GM20000 (cell line): ENCODE measurements at regions not wholly inside any gene's neighbourhood (a gene's known extent, or its start where the extent isn't known, plus 50 kb on each side); places are given as distances from the start of the nearest gene placed in this dataset.

Experiments used
- DNase-seq: peaks from one replicate; pipeline ENCODE4 v3.0.0; 2012; ENCODE audit warnings: low spot score
- TF ChIP-seq, protein P1 (sequence below): IDR thresholded peaks from 2 replicates; pipeline ENCODE4 v1.5.1; 2012; ENCODE audit warnings: mild to moderate bottlenecking, control low read depth; ENCODE audit errors: extremely low read depth, missing control alignments

DNA sequence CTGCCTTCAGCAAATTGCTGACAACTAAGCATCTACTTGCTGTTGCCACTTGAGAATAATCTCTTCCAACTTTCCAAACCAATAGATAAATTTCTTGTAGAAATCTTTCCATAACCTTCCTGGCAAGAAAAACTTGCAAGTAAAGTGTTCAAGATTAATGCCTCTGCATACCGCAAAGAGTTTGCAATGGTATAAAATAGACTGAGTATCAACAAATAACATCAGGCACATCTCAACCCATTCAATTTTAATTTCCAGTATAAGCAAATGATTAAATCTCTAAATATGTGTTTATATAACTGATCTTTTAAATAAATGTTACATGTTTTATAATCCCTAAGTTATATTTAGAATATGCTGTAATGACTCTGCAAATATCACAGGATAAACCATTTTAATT lies 275.2 kb upstream of the AGA start:
- no peak for DNase-seq
- TF ChIP-seq, protein P1, sequence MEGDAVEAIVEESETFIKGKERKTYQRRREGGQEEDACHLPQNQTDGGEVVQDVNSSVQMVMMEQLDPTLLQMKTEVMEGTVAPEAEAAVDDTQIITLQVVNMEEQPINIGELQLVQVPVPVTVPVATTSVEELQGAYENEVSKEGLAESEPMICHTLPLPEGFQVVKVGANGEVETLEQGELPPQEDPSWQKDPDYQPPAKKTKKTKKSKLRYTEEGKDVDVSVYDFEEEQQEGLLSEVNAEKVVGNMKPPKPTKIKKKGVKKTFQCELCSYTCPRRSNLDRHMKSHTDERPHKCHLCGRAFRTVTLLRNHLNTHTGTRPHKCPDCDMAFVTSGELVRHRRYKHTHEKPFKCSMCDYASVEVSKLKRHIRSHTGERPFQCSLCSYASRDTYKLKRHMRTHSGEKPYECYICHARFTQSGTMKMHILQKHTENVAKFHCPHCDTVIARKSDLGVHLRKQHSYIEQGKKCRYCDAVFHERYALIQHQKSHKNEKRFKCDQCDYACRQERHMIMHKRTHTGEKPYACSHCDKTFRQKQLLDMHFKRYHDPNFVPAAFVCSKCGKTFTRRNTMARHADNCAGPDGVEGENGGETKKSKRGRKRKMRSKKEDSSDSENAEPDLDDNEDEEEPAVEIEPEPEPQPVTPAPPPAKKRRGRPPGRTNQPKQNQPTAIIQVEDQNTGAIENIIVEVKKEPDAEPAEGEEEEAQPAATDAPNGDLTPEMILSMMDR = no peak

DNA sequence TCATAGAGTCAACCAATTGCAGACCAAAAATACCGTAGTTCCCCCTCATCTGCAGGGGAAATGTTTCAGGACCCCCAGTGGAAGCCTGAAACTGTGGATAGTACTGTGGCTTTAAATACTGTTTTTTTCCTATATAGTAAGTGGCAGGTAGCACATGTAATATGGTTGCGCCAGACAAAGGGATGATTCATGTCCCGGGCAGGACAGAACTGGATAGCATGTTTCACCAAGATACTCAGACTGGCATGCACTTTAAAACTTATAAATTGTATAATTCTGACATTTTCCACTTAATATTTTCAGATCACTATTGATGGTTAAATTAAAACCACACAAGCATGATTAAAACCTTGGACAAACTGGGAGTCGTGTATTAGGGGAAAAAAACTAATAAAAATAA lies 276.3 kb upstream of the AGA start:
- TF ChIP-seq, protein P1 = no peak
- DNase-seq = no peak

DNA sequence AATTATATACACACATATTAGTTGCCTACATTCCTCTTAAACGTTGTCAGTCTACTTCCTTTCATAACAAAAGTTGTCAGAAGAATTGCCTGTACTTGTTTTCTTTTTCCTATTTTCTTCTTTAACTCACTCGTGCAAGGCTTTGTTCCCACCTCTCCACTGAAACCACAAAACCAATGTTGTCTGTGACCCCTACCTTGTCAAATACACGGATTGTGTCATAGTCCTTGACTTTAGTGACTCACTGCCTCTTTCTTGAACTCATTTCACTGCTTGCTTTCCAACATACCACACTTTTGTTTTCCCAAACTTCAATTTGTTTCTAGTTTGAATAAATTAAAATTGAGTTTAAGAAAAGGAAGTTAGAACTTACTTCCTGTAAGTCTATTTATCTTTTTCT lies 283.9 kb upstream of the AGA start:
- DNase-seq = no peak
- TF ChIP-seq, protein P1 = no peak

DNA sequence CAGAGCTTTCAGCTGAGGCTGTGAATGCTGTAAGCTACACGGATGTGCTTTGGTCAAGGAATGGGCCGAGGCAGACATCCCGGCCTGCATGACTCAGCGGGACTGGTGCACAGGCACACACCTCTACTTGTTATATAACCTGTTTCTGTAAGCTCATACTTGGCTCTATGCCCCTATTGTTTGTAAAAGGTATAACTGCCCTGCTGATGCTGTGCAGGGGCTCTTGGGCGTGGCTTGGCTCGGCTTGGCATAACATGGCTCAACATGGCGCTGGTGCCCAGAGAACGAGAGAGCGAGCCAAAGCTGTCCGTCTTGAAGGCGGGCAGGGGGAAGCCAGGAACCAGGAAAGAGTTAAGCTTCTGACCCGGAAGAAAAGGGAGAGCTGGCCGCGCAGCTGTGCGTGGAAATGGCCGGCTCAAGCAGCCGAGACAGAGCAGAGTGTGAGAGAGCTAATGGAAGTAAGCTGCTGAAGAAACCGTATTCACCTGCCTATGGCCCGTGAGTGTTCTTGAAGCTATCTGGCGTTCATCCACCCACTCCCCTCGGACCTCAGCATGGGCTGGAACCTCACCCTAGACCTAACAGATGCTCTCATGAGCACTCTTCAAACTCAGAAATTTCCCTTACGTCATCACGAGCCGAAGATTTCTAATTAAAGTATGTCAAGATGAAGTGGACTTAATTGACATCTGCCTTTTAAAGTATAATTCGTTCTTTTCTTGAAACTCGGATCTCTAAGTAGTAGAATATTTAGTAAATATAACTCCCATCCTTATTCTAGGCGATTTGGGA lies 286.3 kb upstream of the AGA start:
- TF ChIP-seq, protein P1 = no peak
- no peak for DNase-seq

DNA sequence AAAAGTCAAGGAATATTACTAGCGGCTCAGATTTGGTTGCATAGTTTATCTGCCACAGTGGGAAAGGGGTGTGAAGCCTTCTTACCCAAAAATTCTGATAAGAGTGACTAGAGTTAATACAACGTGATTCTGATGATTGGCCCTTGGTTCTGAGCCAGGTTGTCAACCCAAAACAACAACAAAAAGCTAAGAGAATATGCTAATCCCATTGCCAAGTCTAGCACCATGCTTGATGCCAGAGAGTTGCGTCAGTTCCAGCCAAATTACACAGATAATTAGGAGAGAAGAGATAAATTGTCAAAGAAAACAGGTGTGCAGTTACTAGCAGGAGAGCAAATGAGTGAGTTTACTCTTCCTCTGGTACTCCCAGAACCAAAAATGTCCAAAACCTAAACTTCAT lies 287.4 kb upstream of the AGA start:
- DNase-seq = no peak
- TF ChIP-seq, protein P1 = no peak

DNA sequence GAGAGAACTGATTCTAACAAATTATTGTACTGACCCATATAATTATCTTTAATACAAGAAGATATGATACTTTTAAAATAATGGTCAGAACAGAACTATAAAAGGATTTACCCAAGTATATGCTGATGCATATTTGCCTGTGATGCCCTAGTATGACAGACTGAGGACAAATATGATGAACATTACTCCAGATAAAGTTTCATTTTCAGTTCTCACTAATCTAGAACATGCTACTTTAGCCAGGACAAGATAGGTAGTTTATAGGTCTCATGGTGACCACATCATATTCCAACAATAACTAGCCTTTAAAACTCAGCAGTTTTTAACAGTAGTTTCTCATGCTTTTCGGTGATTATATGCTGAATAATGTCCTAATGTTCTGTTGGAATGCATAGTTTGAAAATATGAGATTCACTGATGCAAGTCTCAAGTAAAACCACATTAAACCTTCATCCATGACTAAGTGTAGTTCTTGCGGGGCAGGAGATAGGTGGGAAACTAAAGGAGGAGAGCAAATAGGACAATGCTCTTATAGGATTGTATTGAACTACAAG lies 295.2 kb upstream of the AGA start:
- TF ChIP-seq, protein P1 = no peak
- DNase-seq = no peak

DNA sequence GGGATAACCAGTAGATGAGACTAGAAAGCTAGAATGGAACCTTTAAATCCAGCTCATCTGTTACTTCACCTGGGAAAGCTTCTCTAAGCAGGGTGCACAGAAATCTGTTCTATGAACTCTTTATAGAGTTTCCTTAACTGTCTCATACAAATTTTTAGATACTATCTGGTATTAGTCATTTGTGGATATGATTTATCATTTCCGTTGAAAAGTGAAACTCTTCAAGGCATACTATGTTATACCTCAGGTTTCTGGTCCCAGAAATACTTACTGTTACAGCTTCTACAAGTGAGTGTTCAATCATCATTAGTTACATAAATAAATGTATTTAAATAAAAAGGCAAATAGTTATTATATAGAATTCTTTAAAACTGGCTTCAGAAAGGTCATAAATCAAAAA lies 298.3 kb upstream of the AGA start:
- TF ChIP-seq, protein P1 = no peak
- DNase-seq = no peak
